ENCODE measurements at regions not wholly inside any gene's neighbourhood (a gene's known extent, or its start where the extent isn't known, plus 50 kb on each side); places are given as distances from the start of the nearest gene placed in this dataset.

GRCh38 chr11:45423475-45424120, 137.5 kb upstream of the SYT13 start:
- Histone ChIP-seq H3K27ac (ENCODE audit: low read depth in 2 of 2, low read length in 2 of 2) (no peak overlapping the region), H3K4me1 (ENCODE audit: control insufficient read depth in 2 of 2, insufficient read depth in 2 of 2, low read length in 2 of 2) (no peaks in the 10 kb centered on the region), H3K27me3 (ENCODE audit: control insufficient read depth in 2 of 2, insufficient read depth in 2 of 2, low read length in 2 of 2) (no peaks in the 10 kb centered on the region), H3K9me3 (ENCODE audit: control insufficient read depth in 2 of 2, low read length in 2 of 2) (no peaks in the 10 kb centered on the region), H3K4me3 (ENCODE audit: low read length in 2 of 2) (no peak overlapping the region), H3K9ac (ENCODE audit: low read depth in 1 of 2, low read length in 2 of 2) (no peak overlapping the region), H3K36me3 (ENCODE audit: control insufficient read depth in 2 of 2, insufficient read depth in 2 of 2, low read length in 2 of 2) (no peaks in the 10 kb centered on the region)

GRCh38 chr11:45423036-45423435, 136.9 kb upstream of the SYT13 start:
- Histone ChIP-seq H3K4me1 (ENCODE audit: control insufficient read depth in 2 of 2, insufficient read depth in 2 of 2, low read length in 2 of 2) (no peaks in the 10 kb centered on the region), H3K4me3 (ENCODE audit: low read length in 2 of 2) (no peak overlapping the region), H3K36me3 (ENCODE audit: control insufficient read depth in 2 of 2, insufficient read depth in 2 of 2, low read length in 2 of 2) (no peaks in the 10 kb centered on the region), H3K9ac (ENCODE audit: low read depth in 1 of 2, low read length in 2 of 2) (no peak overlapping the region), H3K9me3 (ENCODE audit: control insufficient read depth in 2 of 2, low read length in 2 of 2) (no peaks in the 10 kb centered on the region), H3K27me3 (ENCODE audit: control insufficient read depth in 2 of 2, insufficient read depth in 2 of 2, low read length in 2 of 2) (no peaks in the 10 kb centered on the region), H3K27ac (ENCODE audit: low read depth in 2 of 2, low read length in 2 of 2) (no peak overlapping the region)

GRCh38 chr11:45414088-45414487, 127.9 kb upstream of the SYT13 start:
- H3K27me3 ChIP-seq (ENCODE audit: control insufficient read depth in 2 of 2, insufficient read depth in 2 of 2, low read length in 2 of 2): peaks cover 7 to 17% of the 10 kb centered on the region in 2 donors
- H3K4me3 ChIP-seq (ENCODE audit: low read length in 2 of 2): no peak overlapping the region
- H3K9ac ChIP-seq (ENCODE audit: low read depth in 1 of 2, low read length in 2 of 2): no peak overlapping the region
- H3K36me3 ChIP-seq (ENCODE audit: control insufficient read depth in 2 of 2, insufficient read depth in 2 of 2, low read length in 2 of 2): no peaks in the 10 kb centered on the region
- H3K4me1 ChIP-seq (ENCODE audit: control insufficient read depth in 2 of 2, insufficient read depth in 2 of 2, low read length in 2 of 2): no peaks in the 10 kb centered on the region
- no peak overlapping the region for H3K27ac ChIP-seq (ENCODE audit: low read depth in 2 of 2, low read length in 2 of 2)
- no peaks in the 10 kb centered on the region for H3K9me3 ChIP-seq (ENCODE audit: control insufficient read depth in 2 of 2, low read length in 2 of 2)

GRCh38 chr11:45413156-45413858, 127.2 kb upstream of the SYT13 start:
- no peak overlapping the region for H3K4me3 ChIP-seq (ENCODE audit: low read length in 2 of 2)
- H3K9ac ChIP-seq (ENCODE audit: low read depth in 1 of 2, low read length in 2 of 2): no peak overlapping the region
- H3K27me3 ChIP-seq (ENCODE audit: control insufficient read depth in 2 of 2, insufficient read depth in 2 of 2, low read length in 2 of 2): peaks cover 7 to 17% of the 10 kb centered on the region in 2 donors

GRCh38 chr11:45412521-45412920, 126.4 kb upstream of the SYT13 start:
- H3K36me3 ChIP-seq (ENCODE audit: control insufficient read depth in 2 of 2, insufficient read depth in 2 of 2, low read length in 2 of 2): no peaks in the 10 kb centered on the region
- H3K4me3 ChIP-seq (ENCODE audit: low read length in 2 of 2): no peak overlapping the region
- H3K4me1 ChIP-seq (ENCODE audit: control insufficient read depth in 2 of 2, insufficient read depth in 2 of 2, low read length in 2 of 2): no peaks in the 10 kb centered on the region
- peaks cover 7 to 17% of the 10 kb centered on the region in 2 donors for H3K27me3 ChIP-seq (ENCODE audit: control insufficient read depth in 2 of 2, insufficient read depth in 2 of 2, low read length in 2 of 2)
- no peak overlapping the region for H3K27ac ChIP-seq (ENCODE audit: low read depth in 2 of 2, low read length in 2 of 2)
- no peak overlapping the region for H3K9ac ChIP-seq (ENCODE audit: low read depth in 1 of 2, low read length in 2 of 2)
- H3K9me3 ChIP-seq (ENCODE audit: control insufficient read depth in 2 of 2, low read length in 2 of 2): no peaks in the 10 kb centered on the region

More at GRCh38 chr11:45413156-45413858, 127.2 kb upstream of the SYT13 start:
- H3K4me1 ChIP-seq (ENCODE audit: control insufficient read depth in 2 of 2, insufficient read depth in 2 of 2, low read length in 2 of 2): no peaks in the 10 kb centered on the region
- H3K36me3 ChIP-seq (ENCODE audit: control insufficient read depth in 2 of 2, insufficient read depth in 2 of 2, low read length in 2 of 2): no peaks in the 10 kb centered on the region
- no peak overlapping the region for H3K27ac ChIP-seq (ENCODE audit: low read depth in 2 of 2, low read length in 2 of 2)
- no peaks in the 10 kb centered on the region for H3K9me3 ChIP-seq (ENCODE audit: control insufficient read depth in 2 of 2, low read length in 2 of 2)

GRCh38 chr11:45412051-45412471, 125.9 kb upstream of the SYT13 start:
- H3K27ac ChIP-seq (ENCODE audit: low read depth in 2 of 2, low read length in 2 of 2): no peak overlapping the region
- H3K36me3 ChIP-seq (ENCODE audit: control insufficient read depth in 2 of 2, insufficient read depth in 2 of 2, low read length in 2 of 2): no peaks in the 10 kb centered on the region
- H3K27me3 ChIP-seq (ENCODE audit: control insufficient read depth in 2 of 2, insufficient read depth in 2 of 2, low read length in 2 of 2): peaks cover 7 to 19% of the 10 kb centered on the region in 2 donors
- H3K4me3 ChIP-seq (ENCODE audit: low read length in 2 of 2): no peak overlapping the region
- H3K9me3 ChIP-seq (ENCODE audit: control insufficient read depth in 2 of 2, low read length in 2 of 2): no peaks in the 10 kb centered on the region
- H3K9ac ChIP-seq (ENCODE audit: low read depth in 1 of 2, low read length in 2 of 2): no peak overlapping the region
- no peaks in the 10 kb centered on the region for H3K4me1 ChIP-seq (ENCODE audit: control insufficient read depth in 2 of 2, insufficient read depth in 2 of 2, low read length in 2 of 2)

- H3K9ac ChIP-seq (ENCODE audit: low read depth in 1 of 2, low read length in 2 of 2): no peak overlapping the region
- peaks cover 7 to 19% of the 10 kb centered on the region in 2 donors for H3K27me3 ChIP-seq (ENCODE audit: control insufficient read depth in 2 of 2, insufficient read depth in 2 of 2, low read length in 2 of 2)
- no peaks in the 10 kb centered on the region for H3K9me3 ChIP-seq (ENCODE audit: control insufficient read depth in 2 of 2, low read length in 2 of 2)
- H3K4me1 ChIP-seq (ENCODE audit: control insufficient read depth in 2 of 2, insufficient read depth in 2 of 2, low read length in 2 of 2): no peaks in the 10 kb centered on the region
- no peaks in the 10 kb centered on the region for H3K36me3 ChIP-seq (ENCODE audit: control insufficient read depth in 2 of 2, insufficient read depth in 2 of 2, low read length in 2 of 2)
- H3K4me3 ChIP-seq (ENCODE audit: low read length in 2 of 2): no peak overlapping the region
- H3K27ac ChIP-seq (ENCODE audit: low read depth in 2 of 2, low read length in 2 of 2): no peak overlapping the region
Observed at GRCh38 chr11:45411228-45411946, 125.2 kb upstream of the SYT13 start.

- Histone ChIP-seq H3K27ac (ENCODE audit: low read depth in 2 of 2, low read length in 2 of 2) (no peak overlapping the region), H3K27me3 (ENCODE audit: control insufficient read depth in 2 of 2, insufficient read depth in 2 of 2, low read length in 2 of 2) (peaks cover 7 to 19% of the 10 kb centered on the region in 2 donors), H3K4me1 (ENCODE audit: control insufficient read depth in 2 of 2, insufficient read depth in 2 of 2, low read length in 2 of 2) (no peaks in the 10 kb centered on the region), H3K36me3 (ENCODE audit: control insufficient read depth in 2 of 2, insufficient read depth in 2 of 2, low read length in 2 of 2) (no peaks in the 10 kb centered on the region), H3K4me3 (ENCODE audit: low read length in 2 of 2) (no peak overlapping the region), H3K9me3 (ENCODE audit: control insufficient read depth in 2 of 2, low read length in 2 of 2) (no peaks in the 10 kb centered on the region), H3K9ac (ENCODE audit: low read depth in 1 of 2, low read length in 2 of 2) (no peak overlapping the region)
Observed at GRCh38 chr11:45410391-45411227, 124.5 kb upstream of the SYT13 start.

- H3K4me3 ChIP-seq (ENCODE audit: low read length in 2 of 2): no peak overlapping the region
- H3K27ac ChIP-seq (ENCODE audit: low read depth in 2 of 2, low read length in 2 of 2): no peak overlapping the region
- H3K36me3 ChIP-seq (ENCODE audit: control insufficient read depth in 2 of 2, insufficient read depth in 2 of 2, low read length in 2 of 2): no peaks in the 10 kb centered on the region
- H3K27me3 ChIP-seq (ENCODE audit: control insufficient read depth in 2 of 2, insufficient read depth in 2 of 2, low read length in 2 of 2): peaks cover 7 to 19% of the 10 kb centered on the region in 2 donors
- no peaks in the 10 kb centered on the region for H3K4me1 ChIP-seq (ENCODE audit: control insufficient read depth in 2 of 2, insufficient read depth in 2 of 2, low read length in 2 of 2)
- H3K9ac ChIP-seq (ENCODE audit: low read depth in 1 of 2, low read length in 2 of 2): no peak overlapping the region
- H3K9me3 ChIP-seq (ENCODE audit: control insufficient read depth in 2 of 2, low read length in 2 of 2): no peaks in the 10 kb centered on the region
Observed at GRCh38 chr11:45409587-45409986, 123.4 kb upstream of the SYT13 start.
